Stomach (tissue), 8 donors: ENCODE measurements at regions not wholly inside any gene's neighbourhood (a gene's known extent, or its start where the extent isn't known, plus 50 kb on each side); places are given as distances from the start of the nearest gene placed in this dataset.
A peak's percentile ranks its signal among the peaks of the same experiment; 100 is the strongest.

Source experiments
- DNase-seq, 2 donors: peaks; one replicate each; pipeline versions ENCODE4 v3.0.0 to v3.0.0-alpha.2; 2013 to 2019
- H3K27ac ChIP-seq, 5 donors: fragments of 200-600 bp in 4 of 5; sonication (generic) in 4 of 5; one replicate each; pipeline ENCODE4 v1.5.1; 2013 to 2019; ENCODE audit warnings: mild to moderate bottlenecking in 1 of 5, moderate library complexity in 1 of 5
- H3K27me3 ChIP-seq, 3 donors: fragments of 200-600 bp; sonication (generic); one replicate each; pipeline ENCODE4 v1.5.1; 2017 to 2019; ENCODE audit warnings: mixed run types in 1 of 3
- H3K36me3 ChIP-seq, 4 donors: fragments of 200-600 bp; sonication (generic); 1 replicate in 3 of 4; 2 replicates in 1 of 4; pipeline ENCODE4 v1.5.1; 2016 to 2019
- H3K4me1 ChIP-seq, 4 donors: fragments of 200-600 bp; sonication (generic); one replicate each; pipeline ENCODE4 v1.5.1; 2016 to 2019
- H3K4me3 ChIP-seq, 4 donors: fragments of 200-600 bp; sonication (generic) in 3 of 4; one replicate each; pipeline ENCODE4 v1.5.1; 2016 to 2019; ENCODE audit warnings: mild to moderate bottlenecking in 1 of 4
- H3K9me3 ChIP-seq, 4 donors: fragments of 200-600 bp; sonication (generic); one replicate each; pipeline ENCODE4 v1.5.1; 2016 to 2019
- EP300 ChIP-seq: sonication (generic); formaldehyde crosslinking; IDR thresholded peaks from one replicate; pipeline ENCODE4 v1.6.1; 2017; ENCODE audit warnings: antibody characterized with exemption
- POLR2A ChIP-seq, 4 donors: fragments of 450-650 bp; IDR thresholded peaks; one replicate each; pipeline ENCODE4 v1.6.1; 2016; ENCODE audit warnings: antibody characterized with exemption in 4 of 4, control low read depth in 2 of 4, mild to moderate bottlenecking in 1 of 4, moderate library complexity in 1 of 4
- POLR2AphosphoS5 ChIP-seq, 3 donors: sonication (generic); formaldehyde crosslinking; IDR thresholded peaks; one replicate each; pipeline ENCODE4 v1.6.1; 2016; ENCODE audit warnings: antibody characterized with exemption in 3 of 3
- WGBS, 5 donors: extraction: QIAGEN DNeasy Blood & Tissue Kit in 3 of 5; methylation state at CpG; one replicate each; pipeline versions ENCODE4 v1.1.5 to v1.1.7; 2013 to 2018; 5-methylcytosine and 5-hydroxymethylcytosine counted together
- intact Hi-C: fragments of 100-400 bp; cut with DNase I; formaldehyde crosslinking; loops from one replicate; pipeline ENCODE4 v1.15.1; 2023; ENCODE audit warnings: low total_unique reads
- TF ChIP-seq, protein P1 (sequence below), 7 experiments: fragments of 450-650 bp in 4 of 7; fragments of 200-600 bp in 3 of 7; sonication (generic) in 3 of 7; IDR thresholded peaks; one replicate each; pipeline ENCODE4 v1.5.1; 2016 to 2019; ENCODE audit warnings: antibody characterized with exemption in 7 of 7, control low read depth in 2 of 7, mild to moderate bottlenecking in 1 of 7
- donor health status: healthy with polysubstance abuse.
- donor health status: Bipolar disorder and iron deficiency.
- donor health status: healthy.

DNA sequence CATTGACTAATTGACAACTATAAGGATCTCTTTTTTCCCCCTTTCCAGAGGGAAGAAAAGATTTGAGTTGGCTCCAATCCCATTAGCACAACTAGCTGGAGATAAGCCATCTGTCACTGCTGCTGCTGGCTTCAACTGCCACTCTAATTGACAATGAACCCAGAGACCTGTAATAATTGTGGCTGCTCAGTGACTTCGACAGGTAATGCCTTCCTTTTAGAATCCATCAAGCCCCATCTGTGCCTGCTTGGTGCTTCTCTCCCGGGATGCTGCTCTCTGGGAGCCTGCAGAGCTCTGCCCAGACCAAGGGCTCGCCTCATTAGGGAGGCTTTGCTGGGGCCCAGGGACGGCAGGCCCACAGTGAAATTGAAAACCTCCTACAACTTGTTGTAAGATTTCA lies 376.7 kb upstream of the SOX11 start:
- 63 to 74% (median 67%) methylated on average over 4 of the region's 4 CpGs for WGBS, 5 donors
- intact Hi-C loops: no loop called here
- H3K27ac ChIP-seq: no peak overlapping the region
- peak in 1 of 2 donors; percentile 35 for DNase-seq
- peaks cover 0 to 3% (median 0%) of the 10 kb centered on the region in 4 donors for H3K9me3 ChIP-seq
- no peak overlapping the region for H3K4me3 ChIP-seq
- TF ChIP-seq POLR2AphosphoS5 (IDR thresholded peaks at IDR 0.05): no peak
- no peaks in the 10 kb centered on the region for H3K36me3 ChIP-seq
- H3K27me3 ChIP-seq: peaks cover 0 to 5% (median 0%) of the 10 kb centered on the region in 3 donors
- no peaks in the 10 kb centered on the region for H3K4me1 ChIP-seq

DNA sequence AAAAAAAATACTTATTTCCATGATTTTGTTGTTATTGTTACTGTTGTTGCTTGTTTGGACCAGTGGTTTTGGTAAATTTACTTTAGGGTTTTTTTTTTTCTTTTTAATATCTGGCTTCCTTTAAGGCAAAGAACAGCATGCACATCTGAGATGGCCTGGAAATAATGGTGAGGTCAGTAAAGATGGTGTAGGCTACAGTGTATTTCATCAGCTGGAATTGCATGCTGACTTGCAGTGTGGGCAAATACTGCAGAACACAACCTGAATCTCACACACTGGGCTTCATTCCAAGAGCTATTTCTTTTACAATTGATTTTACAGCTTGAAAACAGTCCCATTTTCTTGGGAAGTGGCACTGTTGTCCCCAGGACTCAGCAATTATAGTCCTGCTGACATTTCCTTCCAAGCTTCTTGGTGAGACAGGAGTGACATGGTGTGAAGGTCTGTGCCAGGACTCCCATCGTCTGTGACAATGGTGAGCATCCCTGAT lies 376.1 kb upstream of the SOX11 start:
- TF ChIP-seq, protein P1, sequence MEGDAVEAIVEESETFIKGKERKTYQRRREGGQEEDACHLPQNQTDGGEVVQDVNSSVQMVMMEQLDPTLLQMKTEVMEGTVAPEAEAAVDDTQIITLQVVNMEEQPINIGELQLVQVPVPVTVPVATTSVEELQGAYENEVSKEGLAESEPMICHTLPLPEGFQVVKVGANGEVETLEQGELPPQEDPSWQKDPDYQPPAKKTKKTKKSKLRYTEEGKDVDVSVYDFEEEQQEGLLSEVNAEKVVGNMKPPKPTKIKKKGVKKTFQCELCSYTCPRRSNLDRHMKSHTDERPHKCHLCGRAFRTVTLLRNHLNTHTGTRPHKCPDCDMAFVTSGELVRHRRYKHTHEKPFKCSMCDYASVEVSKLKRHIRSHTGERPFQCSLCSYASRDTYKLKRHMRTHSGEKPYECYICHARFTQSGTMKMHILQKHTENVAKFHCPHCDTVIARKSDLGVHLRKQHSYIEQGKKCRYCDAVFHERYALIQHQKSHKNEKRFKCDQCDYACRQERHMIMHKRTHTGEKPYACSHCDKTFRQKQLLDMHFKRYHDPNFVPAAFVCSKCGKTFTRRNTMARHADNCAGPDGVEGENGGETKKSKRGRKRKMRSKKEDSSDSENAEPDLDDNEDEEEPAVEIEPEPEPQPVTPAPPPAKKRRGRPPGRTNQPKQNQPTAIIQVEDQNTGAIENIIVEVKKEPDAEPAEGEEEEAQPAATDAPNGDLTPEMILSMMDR (IDR thresholded peaks at IDR 0.05): no peak
- TF ChIP-seq EP300 (no peak), POLR2A (IDR thresholded peaks at IDR 0.05) (no peak), POLR2AphosphoS5 (IDR thresholded peaks at IDR 0.05) (no peak)
- WGBS, 5 donors: 75 to 93% (median 83%) methylated on average over 1 of the region's 1 CpG
- intact Hi-C loops: no loop called here
- no peaks in the 10 kb centered on the region for H3K4me1 ChIP-seq
- H3K27me3 ChIP-seq: peaks cover 0 to 5% (median 0%) of the 10 kb centered on the region in 3 donors
- no peak overlapping the region for H3K27ac ChIP-seq
- no peak overlapping the region for H3K4me3 ChIP-seq
- H3K9me3 ChIP-seq: no peaks in the 10 kb centered on the region
- no peak for DNase-seq
- no peaks in the 10 kb centered on the region for H3K36me3 ChIP-seq

DNA sequence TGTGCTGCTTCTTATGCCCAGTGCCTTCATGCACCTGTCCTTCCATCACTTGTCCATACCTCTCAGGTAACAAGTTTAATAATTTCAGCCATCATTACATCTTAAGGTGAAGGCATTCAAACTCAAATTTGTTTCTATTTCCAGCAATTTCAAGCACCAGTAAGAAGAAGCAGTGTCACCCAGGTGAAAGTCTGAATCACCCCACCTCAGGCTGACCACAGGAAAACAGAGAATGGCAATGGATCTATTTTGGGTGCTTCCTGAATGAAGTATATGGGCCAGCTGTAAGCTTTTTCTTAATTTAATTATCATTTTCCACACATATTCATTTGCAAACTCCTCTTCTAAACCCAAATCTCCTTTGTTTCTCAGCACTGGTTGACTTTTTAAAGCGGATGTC lies 372.7 kb upstream of the SOX11 start:
- Histone ChIP-seq H3K4me1 (no peaks in the 10 kb centered on the region), H3K9me3 (no peaks in the 10 kb centered on the region), H3K4me3 (no peak overlapping the region), H3K27me3 (peaks cover 0 to 5% (median 0%) of the 10 kb centered on the region in 3 donors), H3K36me3 (no peaks in the 10 kb centered on the region), H3K27ac (no peak overlapping the region)
- DNase-seq: no peak
- 82 to 95% (median 88%) methylated on average over 1 of the region's 1 CpG for WGBS, 5 donors
- TF ChIP-seq EP300 (no peak), POLR2A (IDR thresholded peaks at IDR 0.05) (no peak), POLR2AphosphoS5 (IDR thresholded peaks at IDR 0.05) (no peak)
- TF ChIP-seq, protein P1 (IDR thresholded peaks at IDR 0.05): no peak
- intact Hi-C loops: no loop called here

DNA sequence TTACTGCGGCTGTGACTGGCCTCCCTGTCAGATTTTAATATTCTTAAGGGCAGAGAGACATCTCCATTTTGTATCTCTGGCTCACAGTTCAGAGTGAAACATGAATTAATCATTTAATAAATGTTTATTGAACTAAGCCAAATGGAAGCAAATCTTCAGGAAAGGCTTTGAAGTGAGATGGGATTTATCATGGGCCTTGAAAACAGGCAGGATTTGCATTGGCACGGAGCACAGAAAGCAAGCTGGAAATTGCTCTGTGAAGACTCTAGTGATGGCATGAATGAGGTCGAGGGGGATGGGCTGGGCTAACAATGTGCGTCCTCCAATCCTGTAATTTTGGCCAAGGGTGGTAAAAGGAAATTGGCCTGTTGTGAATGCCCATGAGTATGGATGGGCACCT lies 369.8 kb upstream of the SOX11 start:
- DNase-seq: peak in 1 of 2 donors; percentile 50
- Histone ChIP-seq H3K27me3 (no peaks in the 10 kb centered on the region), H3K4me1 (no peaks in the 10 kb centered on the region), H3K36me3 (no peaks in the 10 kb centered on the region), H3K4me3 (no peak overlapping the region), H3K27ac (no peak overlapping the region), H3K9me3 (no peaks in the 10 kb centered on the region)
- 47 to 68% (median 62%) methylated on average over 4 of the region's 4 CpGs for WGBS, 5 donors
- intact Hi-C loops: no loop called here
- TF ChIP-seq POLR2AphosphoS5 (IDR thresholded peaks at IDR 0.05): no peak
- TF ChIP-seq POLR2A (IDR thresholded peaks at IDR 0.05): no peak
- TF ChIP-seq, protein P1 (IDR thresholded peaks at IDR 0.05): no peak
- no peak for TF ChIP-seq EP300

DNA sequence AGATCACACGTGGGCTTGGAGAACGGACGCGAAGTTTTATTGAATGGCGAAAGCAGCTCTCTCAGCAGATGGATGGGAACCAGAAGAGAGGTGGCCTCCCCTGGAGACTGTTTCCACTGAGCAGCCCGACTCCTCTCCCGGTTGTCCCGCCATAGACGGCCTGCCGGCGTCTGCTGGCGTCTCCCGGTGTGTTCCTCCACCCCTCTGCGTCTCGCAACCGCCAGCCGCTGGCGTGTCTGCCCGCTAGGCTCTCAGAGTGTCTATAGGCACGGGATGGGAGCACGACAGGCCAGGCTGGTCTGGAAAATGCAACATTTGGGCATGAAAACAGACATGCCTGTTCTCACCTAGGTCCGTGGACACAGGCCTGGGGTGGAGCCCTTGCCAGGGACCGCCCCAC lies 366.7 kb upstream of the SOX11 start:
- Histone ChIP-seq H3K9me3 (no peaks in the 10 kb centered on the region), H3K36me3 (no peaks in the 10 kb centered on the region), H3K4me3 (no peak overlapping the region), H3K27me3 (no peaks in the 10 kb centered on the region), H3K27ac (no peak overlapping the region), H3K4me1 (no peaks in the 10 kb centered on the region)
- TF ChIP-seq EP300 (no peak), POLR2AphosphoS5 (IDR thresholded peaks at IDR 0.05) (no peak), POLR2A (IDR thresholded peaks at IDR 0.05) (no peak)
- TF ChIP-seq, protein P1 (IDR thresholded peaks at IDR 0.05): no peak
- intact Hi-C loops: no loop called here
- no peak for DNase-seq
- 87 to 97% (median 95%) methylated on average over 22 to 23 of the region's 23 CpGs for WGBS, 5 donors
